ENCODE measurements at regions not wholly inside any gene's neighbourhood (a gene's known extent, or its start where the extent isn't known, plus 50 kb on each side); places are given as distances from the start of the nearest gene placed in this dataset.

DNA sequence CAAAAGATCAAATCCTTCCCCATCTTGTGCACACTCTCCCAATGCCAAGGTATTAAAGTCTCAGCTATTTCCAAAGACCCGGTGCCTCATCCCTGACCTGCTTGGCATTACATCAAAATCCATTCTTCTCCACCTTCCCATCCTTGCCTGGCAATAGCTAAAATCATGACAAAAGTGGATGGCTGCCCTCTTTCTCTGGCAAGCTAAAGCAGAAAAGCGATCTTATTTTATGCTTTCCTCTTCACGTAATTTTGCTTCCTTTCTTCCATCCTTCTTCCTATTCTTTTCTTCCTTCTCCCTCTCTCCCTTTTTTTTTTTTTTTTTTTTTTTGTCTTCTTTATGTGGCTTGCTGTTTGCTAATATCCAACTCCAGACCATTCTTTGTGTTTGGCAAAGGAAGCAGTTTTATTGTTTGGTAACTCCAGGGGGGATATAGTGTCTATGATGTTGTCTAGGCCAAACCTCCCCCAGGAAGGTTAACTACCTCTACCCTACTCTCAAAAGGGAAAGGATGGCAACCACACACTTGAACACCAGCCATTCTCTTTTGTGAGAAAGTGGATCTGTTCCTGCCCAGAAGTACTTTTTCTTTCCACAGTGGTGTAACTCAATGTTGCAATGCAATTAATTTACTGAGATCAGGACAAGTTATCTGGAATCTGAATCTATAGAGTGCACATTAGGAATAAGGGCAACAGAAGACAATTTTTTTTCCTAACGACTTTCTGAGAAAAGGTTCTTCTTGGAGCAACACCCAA lies 120.9 kb upstream of the TMEM161B start:
- peaks cover 2% of the 10 kb centered on the region for H3F3A ChIP-seq (ENCODE audit: insufficient read depth, low read length, poor library complexity, severe bottlenecking)
- H3K27me3 ChIP-seq (ENCODE audit: insufficient read depth, low read depth, low read length) = no peaks in the 10 kb centered on the region
- TF ChIP-seq, protein P1, sequence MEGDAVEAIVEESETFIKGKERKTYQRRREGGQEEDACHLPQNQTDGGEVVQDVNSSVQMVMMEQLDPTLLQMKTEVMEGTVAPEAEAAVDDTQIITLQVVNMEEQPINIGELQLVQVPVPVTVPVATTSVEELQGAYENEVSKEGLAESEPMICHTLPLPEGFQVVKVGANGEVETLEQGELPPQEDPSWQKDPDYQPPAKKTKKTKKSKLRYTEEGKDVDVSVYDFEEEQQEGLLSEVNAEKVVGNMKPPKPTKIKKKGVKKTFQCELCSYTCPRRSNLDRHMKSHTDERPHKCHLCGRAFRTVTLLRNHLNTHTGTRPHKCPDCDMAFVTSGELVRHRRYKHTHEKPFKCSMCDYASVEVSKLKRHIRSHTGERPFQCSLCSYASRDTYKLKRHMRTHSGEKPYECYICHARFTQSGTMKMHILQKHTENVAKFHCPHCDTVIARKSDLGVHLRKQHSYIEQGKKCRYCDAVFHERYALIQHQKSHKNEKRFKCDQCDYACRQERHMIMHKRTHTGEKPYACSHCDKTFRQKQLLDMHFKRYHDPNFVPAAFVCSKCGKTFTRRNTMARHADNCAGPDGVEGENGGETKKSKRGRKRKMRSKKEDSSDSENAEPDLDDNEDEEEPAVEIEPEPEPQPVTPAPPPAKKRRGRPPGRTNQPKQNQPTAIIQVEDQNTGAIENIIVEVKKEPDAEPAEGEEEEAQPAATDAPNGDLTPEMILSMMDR (IDR thresholded peaks at IDR 0.05; ENCODE audit: poor library complexity, severe bottlenecking) = no peak
- TF ChIP-seq, protein P2, sequence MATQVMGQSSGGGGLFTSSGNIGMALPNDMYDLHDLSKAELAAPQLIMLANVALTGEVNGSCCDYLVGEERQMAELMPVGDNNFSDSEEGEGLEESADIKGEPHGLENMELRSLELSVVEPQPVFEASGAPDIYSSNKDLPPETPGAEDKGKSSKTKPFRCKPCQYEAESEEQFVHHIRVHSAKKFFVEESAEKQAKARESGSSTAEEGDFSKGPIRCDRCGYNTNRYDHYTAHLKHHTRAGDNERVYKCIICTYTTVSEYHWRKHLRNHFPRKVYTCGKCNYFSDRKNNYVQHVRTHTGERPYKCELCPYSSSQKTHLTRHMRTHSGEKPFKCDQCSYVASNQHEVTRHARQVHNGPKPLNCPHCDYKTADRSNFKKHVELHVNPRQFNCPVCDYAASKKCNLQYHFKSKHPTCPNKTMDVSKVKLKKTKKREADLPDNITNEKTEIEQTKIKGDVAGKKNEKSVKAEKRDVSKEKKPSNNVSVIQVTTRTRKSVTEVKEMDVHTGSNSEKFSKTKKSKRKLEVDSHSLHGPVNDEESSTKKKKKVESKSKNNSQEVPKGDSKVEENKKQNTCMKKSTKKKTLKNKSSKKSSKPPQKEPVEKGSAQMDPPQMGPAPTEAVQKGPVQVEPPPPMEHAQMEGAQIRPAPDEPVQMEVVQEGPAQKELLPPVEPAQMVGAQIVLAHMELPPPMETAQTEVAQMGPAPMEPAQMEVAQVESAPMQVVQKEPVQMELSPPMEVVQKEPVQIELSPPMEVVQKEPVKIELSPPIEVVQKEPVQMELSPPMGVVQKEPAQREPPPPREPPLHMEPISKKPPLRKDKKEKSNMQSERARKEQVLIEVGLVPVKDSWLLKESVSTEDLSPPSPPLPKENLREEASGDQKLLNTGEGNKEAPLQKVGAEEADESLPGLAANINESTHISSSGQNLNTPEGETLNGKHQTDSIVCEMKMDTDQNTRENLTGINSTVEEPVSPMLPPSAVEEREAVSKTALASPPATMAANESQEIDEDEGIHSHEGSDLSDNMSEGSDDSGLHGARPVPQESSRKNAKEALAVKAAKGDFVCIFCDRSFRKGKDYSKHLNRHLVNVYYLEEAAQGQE (IDR thresholded peaks at IDR 0.05; ENCODE audit: borderline replicate concordance) = no peak
- TF ChIP-seq RAD21 (conservative IDR thresholded peaks at IDR 0.05) (no peak), EP300 (conservative IDR thresholded peaks at IDR 0.05; ENCODE audit: poor library complexity, severe bottlenecking) (no peak), POLR2AphosphoS5 (IDR thresholded peaks at IDR 0.05) (no peak), MXI1 (conservative IDR thresholded peaks at IDR 0.05; ENCODE audit: poor library complexity, severe bottlenecking) (no peak), EZH2 (IDR thresholded peaks at IDR 0.05; ENCODE audit: borderline replicate concordance, insufficient read depth, low read length, poor library complexity, severe bottlenecking) (no peak), SMC3 (conservative IDR thresholded peaks at IDR 0.05; ENCODE audit: poor library complexity) (no peak), TAF1 (IDR thresholded peaks at IDR 0.05; ENCODE audit: low read depth) (no peak)
- peak overlapping the region; percentile 28 for H3K4me3 ChIP-seq (ENCODE audit: low read length)
- no peaks in the 10 kb centered on the region for H3K36me3 ChIP-seq (ENCODE audit: insufficient read depth, low read length)
- H3K9me2 ChIP-seq (ENCODE audit: insufficient read depth, low read length) = no peaks in the 10 kb centered on the region
- H4K20me1 ChIP-seq (ENCODE audit: insufficient read depth) = no peaks in the 10 kb centered on the region
- no peak overlapping the region for H3K4me2 ChIP-seq (ENCODE audit: low read length)
- peak overlapping the region; percentile 69 for H3K27ac ChIP-seq (ENCODE audit: low read length)
- no peaks in the 10 kb centered on the region for H3K9me3 ChIP-seq (ENCODE audit: low read length)
- H3K79me2 ChIP-seq (replicated peaks; ENCODE audit: insufficient read depth, low read length) = peaks cover 43% of the 10 kb centered on the region
- H3K9ac ChIP-seq (ENCODE audit: low read length) = peak overlapping the region; percentile 46
- H2AFZ ChIP-seq (ENCODE audit: low read depth, low read length) = no peak overlapping the region

DNA sequence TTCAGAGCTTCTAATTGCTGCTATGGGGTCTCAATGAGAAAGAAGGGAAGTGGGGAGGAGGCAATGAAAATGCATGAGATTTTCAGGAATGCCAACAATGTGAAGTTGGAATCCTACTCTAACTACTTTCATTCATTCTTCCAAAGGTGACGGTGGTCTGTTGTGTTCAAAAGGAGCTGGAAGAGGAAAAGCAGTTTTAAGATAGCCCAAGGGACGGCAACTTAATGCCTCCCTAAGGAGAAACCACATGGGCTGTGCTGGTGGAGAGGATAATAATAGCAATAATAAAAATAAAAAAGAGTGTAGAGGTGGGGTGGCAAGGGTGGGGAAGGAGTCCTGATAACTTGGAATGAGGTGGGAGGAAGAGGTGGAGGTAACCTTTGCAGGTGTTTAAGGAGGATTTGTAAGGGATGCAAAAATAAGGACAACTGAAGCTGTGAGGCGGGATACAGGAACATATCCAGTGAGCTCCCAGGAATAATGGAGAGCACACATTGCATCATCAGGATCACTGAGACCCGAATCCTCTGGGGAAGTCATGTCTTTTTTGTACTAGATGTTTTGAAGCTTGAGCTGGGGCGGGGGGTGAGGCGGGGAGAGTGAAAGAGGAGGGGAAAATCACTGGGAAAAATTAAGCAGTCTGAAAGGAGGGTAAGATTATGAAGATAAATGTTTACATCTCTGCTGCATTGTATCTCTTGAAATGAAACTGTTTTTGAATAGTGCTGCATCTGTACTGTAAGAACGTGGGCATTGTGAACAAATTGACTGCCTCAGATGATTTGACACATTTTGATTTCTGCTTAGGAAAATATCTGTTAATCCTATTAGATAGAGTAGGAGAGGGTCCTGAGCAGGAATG lies 120.1 kb upstream of the TMEM161B start:
- H2AFZ ChIP-seq (ENCODE audit: low read depth, low read length) = peak overlapping the region; percentile 2
- TF ChIP-seq, protein P1 (IDR thresholded peaks at IDR 0.05; ENCODE audit: poor library complexity, severe bottlenecking) = no peak
- TF ChIP-seq TAF1 (IDR thresholded peaks at IDR 0.05; ENCODE audit: low read depth) (no peak), MXI1 (conservative IDR thresholded peaks at IDR 0.05; ENCODE audit: poor library complexity, severe bottlenecking) (no peak), EZH2 (IDR thresholded peaks at IDR 0.05; ENCODE audit: borderline replicate concordance, insufficient read depth, low read length, poor library complexity, severe bottlenecking) (no peak), POLR2AphosphoS5 (IDR thresholded peaks at IDR 0.05) (peak; percentile 35), SMC3 (conservative IDR thresholded peaks at IDR 0.05; ENCODE audit: poor library complexity) (no peak), EP300 (conservative IDR thresholded peaks at IDR 0.05; ENCODE audit: poor library complexity, severe bottlenecking) (peak; percentile 15), RAD21 (conservative IDR thresholded peaks at IDR 0.05) (no peak)
- TF ChIP-seq, protein P2 (IDR thresholded peaks at IDR 0.05; ENCODE audit: borderline replicate concordance) = peak; percentile 94
- H3K9ac ChIP-seq (ENCODE audit: low read length) = peak overlapping the region; percentile 46
- no peaks in the 10 kb centered on the region for H3K9me3 ChIP-seq (ENCODE audit: low read length)
- H3K4me2 ChIP-seq (ENCODE audit: low read length) = no peak overlapping the region
- H3F3A ChIP-seq (ENCODE audit: insufficient read depth, low read length, poor library complexity, severe bottlenecking) = peaks cover 2% of the 10 kb centered on the region
- H4K20me1 ChIP-seq (ENCODE audit: insufficient read depth) = no peaks in the 10 kb centered on the region
- H3K9me2 ChIP-seq (ENCODE audit: insufficient read depth, low read length) = no peaks in the 10 kb centered on the region
- H3K27ac ChIP-seq (ENCODE audit: low read length) = peak overlapping the region; percentile 69
- no peaks in the 10 kb centered on the region for H3K27me3 ChIP-seq (ENCODE audit: insufficient read depth, low read depth, low read length)
- no peaks in the 10 kb centered on the region for H3K36me3 ChIP-seq (ENCODE audit: insufficient read depth, low read length)
- peak overlapping the region; percentile 28 for H3K4me3 ChIP-seq (ENCODE audit: low read length)
- H3K79me2 ChIP-seq (replicated peaks; ENCODE audit: insufficient read depth, low read length) = peaks cover 35% of the 10 kb centered on the region

Measured in neural cell (in vitro differentiated cells).